COLO668 (cell line): ENCODE measurements at regions not wholly inside any gene's neighbourhood (a gene's known extent, or its start where the extent isn't known, plus 50 kb on each side); places are given as distances from the start of the nearest gene placed in this dataset.

ENCODE experiments used
- DNase-seq: peaks from one replicate; lab custom pipeline; 2025; ENCODE audit not compliant: unreplicated experiment; lab: John Stamatoyannopoulos, UW

GRCh38 chr10:3016016-3016415, 51.3 kb upstream of the PFKP start:
- no peak for DNase-seq

- DNase-seq, result no peak
Measured at GRCh38 chr10:3014968-3015367, 52.4 kb upstream of the PFKP start.

- DNase-seq, result no peak
Measured at GRCh38 chr10:3012223-3012622, 55.1 kb upstream of the PFKP start.

- DNase-seq, result no peak
Measured at GRCh38 chr10:3010816-3011460, 56.4 kb upstream of the PFKP start.

GRCh38 chr10:3010334-3010733, 57.0 kb upstream of the PFKP start:
- DNase-seq, result no peak

GRCh38 chr10:3009341-3009740, 58.0 kb upstream of the PFKP start:
- no peak for DNase-seq

- no peak for DNase-seq
Measured at GRCh38 chr10:3008518-3009195, 58.7 kb upstream of the PFKP start.

- no peak for DNase-seq
Measured at GRCh38 chr10:3006607-3007006, 60.7 kb upstream of the PFKP start.

- no peak for DNase-seq
Measured at GRCh38 chr10:3006093-3006492, 61.3 kb upstream of the PFKP start.

GRCh38 chr10:3002304-3002703, 65.0 kb upstream of the PFKP start:
- DNase-seq, result no peak

- DNase-seq, result no peak
Measured at GRCh38 chr10:3000048-3000447, 67.3 kb upstream of the PFKP start.

GRCh38 chr10:2994221-2994961, 73.0 kb upstream of the PFKP start:
- DNase-seq, result no peak

- DNase-seq, result no peak
Measured at GRCh38 chr10:2993636-2994035, 73.7 kb upstream of the PFKP start.

GRCh38 chr10:2992401-2993198, 74.7 kb upstream of the PFKP start:
- DNase-seq, result no peak

- DNase-seq, result no peak
Measured at GRCh38 chr10:2990764-2991163, 76.6 kb upstream of the PFKP start.

GRCh38 chr10:2989292-2989947, 77.9 kb upstream of the PFKP start:
- DNase-seq, result no peak

- no peak for DNase-seq
Measured at GRCh38 chr10:2987185-2987768, 80.1 kb upstream of the PFKP start.

- peak; percentile 48 for DNase-seq
Measured at GRCh38 chr10:2986391-2986801, 81.0 kb upstream of the PFKP start.

GRCh38 chr10:2985729-2986232, 81.6 kb upstream of the PFKP start:
- DNase-seq, result peak; percentile 72

GRCh38 chr10:2984682-2985081, 82.7 kb upstream of the PFKP start:
- DNase-seq, result no peak
